Breast epithelium (tissue), 3 donors: ENCODE measurements at regions not wholly inside any gene's neighbourhood (a gene's known extent, or its start where the extent isn't known, plus 50 kb on each side); places are given as distances from the start of the nearest gene placed in this dataset.
"Not testable (repeated sequence)": the region's sequence is repeated elsewhere in the genome, so short reads cannot be mapped to it uniquely, and the experiment has no call there.

ENCODE experiments used
- CTCF ChIP-seq, 3 donors: fragments of 450-650 bp; IDR thresholded peaks; one replicate each; pipeline ENCODE4 v1.5.1; 2016 to 2017; ENCODE audit warnings: antibody characterized with exemption in 3 of 3, mild to moderate bottlenecking in 3 of 3, moderate library complexity in 3 of 3
- POLR2A ChIP-seq: fragments of 450-650 bp; IDR thresholded peaks from one replicate; pipeline ENCODE4 v1.6.1; 2016; ENCODE audit warnings: antibody characterized with exemption, mild to moderate bottlenecking, moderate library complexity
- POLR2AphosphoS5 ChIP-seq, 3 donors: sonication (generic); formaldehyde crosslinking; IDR thresholded peaks; one replicate each; pipeline ENCODE4 v1.6.1; 2017; ENCODE audit warnings: antibody characterized with exemption in 3 of 3

GRCh38 chr14:106466483-106466882 lies 940.1 kb downstream of the TMEM121 start:
- TF ChIP-seq CTCF (IDR thresholded peaks at IDR 0.05); POLR2A; POLR2AphosphoS5 (IDR thresholded peaks at IDR 0.05): not testable (repeated sequence)
